Large intestine (tissue), 3 donors: ENCODE measurements at regions not wholly inside any gene's neighbourhood (a gene's known extent, or its start where the extent isn't known, plus 50 kb on each side); places are given as distances from the start of the nearest gene placed in this dataset.

Source experiments
- DNase-seq, 2 donors: peaks; one replicate each; pipeline versions ENCODE4 v3.0.0 to v3.0.0-alpha.2; 2013
- H3K27ac ChIP-seq: one replicate; pipeline ENCODE4 v1.5.1; 2013; ENCODE audit warnings: low read length
- H3K27me3 ChIP-seq: 2 replicates; pipeline ENCODE4 v1.6.1; 2013; ENCODE audit warnings: low read length; ENCODE audit not compliant: control insufficient read depth, insufficient read depth
- H3K36me3 ChIP-seq: 2 replicates; pipeline ENCODE4 v1.6.1; 2013; ENCODE audit warnings: low read length; ENCODE audit not compliant: control insufficient read depth, insufficient read depth
- H3K4me1 ChIP-seq: one replicate; pipeline ENCODE4 v1.6.1; 2013; ENCODE audit warnings: low read length; ENCODE audit not compliant: control insufficient read depth, insufficient read depth
- H3K4me3 ChIP-seq: one replicate; pipeline ENCODE4 v1.5.1; 2013; ENCODE audit warnings: low read length
- H3K9me3 ChIP-seq: one replicate; pipeline ENCODE4 v1.6.1; 2013; ENCODE audit warnings: mild to moderate bottlenecking, low read depth, low read length, moderate library complexity; ENCODE audit not compliant: control insufficient read depth
- WGBS: methylation state at CpG from one replicate; pipeline ENCODE4 v1.1.5; 2013; ENCODE audit warnings: low lambda C conversion rate; ENCODE audit not compliant: insufficient coverage; 5-methylcytosine and 5-hydroxymethylcytosine counted together

DNA sequence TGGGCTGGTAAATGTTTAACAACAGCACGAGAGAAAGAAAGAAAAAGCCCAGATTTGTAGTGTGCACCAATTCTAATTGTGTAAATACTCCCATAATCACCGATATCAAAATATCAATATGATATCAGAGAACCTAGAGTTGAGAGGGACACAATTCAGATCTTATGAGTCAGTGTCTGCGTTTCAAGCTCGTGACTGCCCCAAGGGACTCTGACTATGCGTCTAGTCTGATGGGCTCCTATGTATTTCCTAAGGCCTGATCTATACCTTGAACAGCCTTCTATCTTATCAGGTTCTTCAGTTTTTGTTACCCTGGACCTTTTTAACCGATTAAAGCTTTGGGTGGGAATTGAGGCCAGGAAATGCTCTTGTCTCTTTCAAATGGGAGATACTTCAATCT lies 243.0 kb upstream of the SLC24A2 start:
- Histone ChIP-seq H3K4me3 (no peak overlapping the region), H3K36me3 (no peaks in the 10 kb centered on the region), H3K27ac (no peak overlapping the region), H3K27me3 (no peaks in the 10 kb centered on the region), H3K9me3 (no peaks in the 10 kb centered on the region), H3K4me1 (no peaks in the 10 kb centered on the region)
- 17% methylated on average over 2 of the region's 6 CpGs for WGBS
- DNase-seq, result no peak

- Histone ChIP-seq H3K9me3 (no peaks in the 10 kb centered on the region), H3K27me3 (no peaks in the 10 kb centered on the region), H3K27ac (no peak overlapping the region), H3K4me1 (no peaks in the 10 kb centered on the region), H3K36me3 (no peaks in the 10 kb centered on the region), H3K4me3 (no peak overlapping the region)
- WGBS, result no CpG with 5 or more reads among the region's 2 CpGs
- DNase-seq, result no peak
Measured at GRCh38 chr9:20030671-20031070, 241.8 kb upstream of the SLC24A2 start.

- no peak for DNase-seq
- H3K4me1 ChIP-seq, result no peaks in the 10 kb centered on the region
- H3K27me3 ChIP-seq, result no peaks in the 10 kb centered on the region
- WGBS, result no CpG with 5 or more reads among the region's 4 CpGs
- no peaks in the 10 kb centered on the region for H3K36me3 ChIP-seq
- no peak overlapping the region for H3K4me3 ChIP-seq
- no peaks in the 10 kb centered on the region for H3K9me3 ChIP-seq
- no peak overlapping the region for H3K27ac ChIP-seq
Measured at GRCh38 chr9:20030221-20030620, 241.4 kb upstream of the SLC24A2 start.

DNA sequence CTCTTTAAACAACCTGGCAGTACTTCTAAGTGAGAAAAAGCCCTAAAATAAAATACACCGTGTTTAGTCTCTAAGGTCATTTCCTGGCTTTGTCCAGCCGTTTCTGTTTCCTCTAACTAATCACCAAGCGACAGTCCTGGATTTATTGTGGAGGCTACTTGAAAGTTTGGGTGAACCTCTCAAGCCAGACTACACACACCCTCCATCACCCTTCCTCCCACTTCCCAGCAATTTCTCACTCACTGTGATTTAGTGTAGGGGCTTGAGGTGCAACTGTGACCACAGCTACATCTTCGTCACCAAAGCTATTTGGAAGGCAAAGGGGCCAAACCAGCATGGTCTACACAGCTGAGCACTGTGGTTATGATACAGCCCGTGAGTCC lies 240.0 kb upstream of the SLC24A2 start:
- H3K9me3 ChIP-seq, result no peaks in the 10 kb centered on the region
- DNase-seq, result no peak
- WGBS, result no CpG with 5 or more reads among the region's 5 CpGs
- H3K4me3 ChIP-seq, result no peak overlapping the region
- no peaks in the 10 kb centered on the region for H3K36me3 ChIP-seq
- H3K4me1 ChIP-seq, result no peaks in the 10 kb centered on the region
- H3K27ac ChIP-seq, result no peak overlapping the region
- no peaks in the 10 kb centered on the region for H3K27me3 ChIP-seq

DNA sequence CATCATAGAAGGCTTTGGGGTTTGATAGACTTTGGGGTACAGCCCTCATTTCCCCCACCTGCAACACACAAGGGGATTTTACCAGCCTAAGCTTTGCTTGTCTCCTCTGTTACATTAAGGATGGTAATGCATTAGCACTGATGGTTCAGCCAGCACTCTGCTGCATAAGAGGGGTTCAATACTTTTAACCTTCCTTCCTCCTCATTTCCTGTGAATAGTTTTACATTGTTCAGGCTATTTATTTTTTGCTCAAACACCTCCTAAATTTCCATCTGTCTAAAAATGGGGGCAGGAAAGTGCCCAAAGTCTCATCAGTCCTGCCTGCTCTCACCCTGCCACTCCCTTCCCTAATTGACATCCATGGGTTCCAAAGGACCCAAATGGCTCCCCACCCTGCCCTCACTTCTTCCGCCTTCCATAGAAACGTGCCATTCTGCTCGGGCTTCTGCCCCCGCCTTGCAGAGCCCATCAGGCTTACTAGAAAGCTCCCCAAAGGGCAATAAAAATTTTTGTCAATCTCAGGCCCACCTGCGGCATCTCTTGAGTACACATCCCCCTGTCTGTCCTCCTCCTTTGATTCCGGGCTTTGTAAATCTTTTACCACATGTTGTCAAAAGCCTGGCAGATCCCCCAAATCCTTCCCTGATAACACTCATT lies 239.5 kb upstream of the SLC24A2 start:
- Histone ChIP-seq H3K27me3 (no peaks in the 10 kb centered on the region), H3K4me3 (no peak overlapping the region), H3K9me3 (no peaks in the 10 kb centered on the region), H3K36me3 (no peaks in the 10 kb centered on the region), H3K27ac (no peak overlapping the region), H3K4me1 (no peaks in the 10 kb centered on the region)
- no peak for DNase-seq
- 14% methylated on average over 1 of the region's 6 CpGs for WGBS

- DNase-seq, result no peak
- WGBS, result 47% methylated on average over 3 of the region's 8 CpGs
- H3K27ac ChIP-seq, result no peak overlapping the region
Measured at GRCh38 chr9:20023961-20024571, 235.2 kb upstream of the SLC24A2 start.

GRCh38 chr9:20023210-20023905 lies 234.5 kb upstream of the SLC24A2 start:
- no CpG with 5 or more reads among the region's 1 CpG for WGBS
- Histone ChIP-seq H3K4me3 (no peak overlapping the region), H3K36me3 (no peaks in the 10 kb centered on the region), H3K27ac (no peak overlapping the region), H3K9me3 (no peaks in the 10 kb centered on the region), H3K27me3 (no peaks in the 10 kb centered on the region), H3K4me1 (no peaks in the 10 kb centered on the region)
- peak in 1 of 2 donors; percentile 43 for DNase-seq

More at GRCh38 chr9:20023961-20024571, 235.2 kb upstream of the SLC24A2 start:
- H3K4me1 ChIP-seq, result no peaks in the 10 kb centered on the region
- H3K27me3 ChIP-seq, result no peaks in the 10 kb centered on the region
- H3K36me3 ChIP-seq, result no peaks in the 10 kb centered on the region
- H3K4me3 ChIP-seq, result no peak overlapping the region
- no peaks in the 10 kb centered on the region for H3K9me3 ChIP-seq

DNA sequence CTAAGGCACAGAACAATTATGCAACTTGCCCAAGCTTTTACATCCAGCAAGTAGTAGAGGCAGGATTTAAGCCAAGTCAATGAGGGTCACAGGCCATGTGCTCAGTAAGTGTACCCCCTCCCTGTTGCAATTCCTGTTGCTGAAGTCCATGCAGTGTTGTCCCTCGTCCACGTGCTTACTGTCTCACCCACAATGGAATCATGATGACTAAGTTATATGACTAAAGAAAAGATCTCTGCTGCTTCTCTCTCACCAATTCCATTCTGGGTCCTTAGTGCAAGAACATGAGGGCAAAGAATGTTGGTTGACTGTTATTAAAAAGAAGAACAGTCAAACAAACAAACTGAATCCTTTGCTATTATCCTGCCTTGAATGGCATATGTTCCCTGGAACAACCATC lies 233.6 kb upstream of the SLC24A2 start:
- peak; percentile 16 to 37 for DNase-seq
- Histone ChIP-seq H3K27me3 (no peaks in the 10 kb centered on the region), H3K4me1 (no peaks in the 10 kb centered on the region), H3K4me3 (no peak overlapping the region), H3K9me3 (no peaks in the 10 kb centered on the region), H3K27ac (no peak overlapping the region), H3K36me3 (no peaks in the 10 kb centered on the region)
- no CpG with 5 or more reads among the region's 2 CpGs for WGBS

DNA sequence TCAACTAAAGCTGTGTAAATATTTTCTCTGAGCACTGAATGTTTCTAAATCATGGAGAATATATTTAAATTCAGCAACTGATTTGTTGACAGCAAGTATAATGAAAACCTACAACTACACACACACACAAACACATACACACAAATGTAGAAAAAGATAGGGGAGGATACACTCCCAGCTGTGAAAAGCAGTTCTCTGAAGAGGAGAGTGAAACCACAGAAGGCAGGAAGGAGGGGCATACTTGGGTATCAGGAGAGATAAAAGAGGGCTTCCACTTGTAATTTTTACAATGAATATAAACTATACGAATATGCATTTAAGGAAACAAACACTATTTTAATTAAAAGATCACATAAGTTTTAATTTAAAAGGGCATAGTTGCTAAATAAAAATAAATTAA lies 227.8 kb upstream of the SLC24A2 start:
- no peaks in the 10 kb centered on the region for H3K4me1 ChIP-seq
- H3K27me3 ChIP-seq, result no peaks in the 10 kb centered on the region
- H3K27ac ChIP-seq, result no peak overlapping the region
- DNase-seq, result no peak
- WGBS, result 100% methylated on average over 1 of the region's 1 CpG
- H3K9me3 ChIP-seq, result no peaks in the 10 kb centered on the region
- no peaks in the 10 kb centered on the region for H3K36me3 ChIP-seq
- H3K4me3 ChIP-seq, result no peak overlapping the region

DNA sequence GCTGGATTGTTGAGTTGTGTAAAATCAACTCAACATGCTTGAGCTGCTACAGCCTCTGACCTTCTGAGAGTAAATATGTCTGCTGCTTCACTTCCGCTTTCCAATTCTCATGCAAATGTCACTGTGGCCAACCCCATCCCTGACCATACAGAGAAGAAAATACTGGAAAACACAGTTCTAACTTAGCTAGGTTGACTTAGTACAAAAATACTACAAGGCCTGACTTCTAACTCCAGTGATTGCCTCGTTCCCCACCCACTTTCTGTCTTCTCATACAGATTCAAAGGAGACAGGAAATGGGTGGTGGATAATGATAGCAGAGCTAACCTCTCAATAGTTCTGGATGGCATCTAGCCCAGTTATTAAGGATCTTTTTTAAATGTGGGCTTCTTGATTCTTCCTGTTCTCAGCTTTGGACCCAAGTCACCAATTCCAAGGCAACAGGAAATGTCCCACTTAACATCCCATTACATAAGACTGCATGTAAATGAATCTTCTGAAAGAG lies 226.6 kb upstream of the SLC24A2 start:
- Histone ChIP-seq H3K4me1 (no peaks in the 10 kb centered on the region), H3K4me3 (no peak overlapping the region), H3K36me3 (no peaks in the 10 kb centered on the region), H3K27ac (no peak overlapping the region), H3K27me3 (no peaks in the 10 kb centered on the region), H3K9me3 (no peaks in the 10 kb centered on the region)
- 100% methylated on average over 1 of the region's 2 CpGs for WGBS
- no peak for DNase-seq
